ENCODE measurements at regions not wholly inside any gene's neighbourhood (a gene's known extent, or its start where the extent isn't known, plus 50 kb on each side); places are given as distances from the start of the nearest gene placed in this dataset.

DNA sequence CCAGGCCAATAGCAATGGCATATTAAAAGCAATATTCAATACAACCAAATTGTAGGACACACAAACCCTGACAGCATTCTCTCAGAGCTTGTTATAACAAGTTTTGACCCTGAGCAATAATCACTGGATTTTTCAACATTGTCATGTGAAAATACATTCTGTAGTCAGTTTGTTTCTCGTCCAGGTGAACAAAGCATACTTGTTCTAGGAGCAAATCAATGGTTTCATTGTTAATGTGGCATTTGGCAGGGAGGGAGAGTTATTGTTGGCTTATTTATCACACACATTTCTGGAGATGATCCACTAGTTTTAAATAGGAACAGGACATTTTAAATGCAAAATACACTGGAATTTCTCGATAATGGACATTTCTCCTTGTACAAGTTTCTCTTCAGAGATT, 69.9 kb upstream of the L3MBTL4 start:
- POLR2A ChIA-PET: no interaction called here
- intact Hi-C loops (cut with micrococcal nuclease): loop anchor here (10.0 kb wide), 1 partner anchor 1410 kb away; no protein-coding TSS in a partner anchor
- H3K4me3 Mint-ChIP-seq: no peak overlapping the region

DNA sequence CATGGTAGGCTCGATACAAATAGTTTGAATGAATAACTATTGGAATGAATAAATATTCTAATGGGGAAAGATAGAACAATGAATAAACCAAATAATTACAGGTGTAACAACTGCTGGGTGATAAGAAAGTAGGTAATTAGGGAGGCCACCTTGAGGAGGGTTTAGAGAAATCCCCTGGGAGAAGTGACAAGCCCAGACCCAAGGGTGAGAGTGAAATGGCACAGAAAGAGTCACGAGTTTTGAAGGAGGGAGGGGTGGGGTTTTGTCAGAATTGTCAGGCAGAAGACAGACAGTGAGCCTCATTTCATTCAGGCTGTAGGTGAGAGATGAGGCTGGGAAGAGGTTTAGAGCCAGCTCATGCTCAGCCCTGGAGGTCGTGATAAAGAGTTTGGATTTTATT, 71.6 kb upstream of the L3MBTL4 start:
- ATAC-seq (ENCODE audit: low read depth) (no peak), DNase-seq (no peak)
- no peaks in the 10 kb centered on the region for H3K9me3 Mint-ChIP-seq (ENCODE audit: insufficient read depth)
- no peak for TF ChIP-seq EZH2 (IDR thresholded peaks at IDR 0.05; ENCODE audit: borderline replicate concordance, insufficient read depth, low read depth, low read length, poor library complexity, severe bottlenecking)
- TF ChIP-seq, protein P1, sequence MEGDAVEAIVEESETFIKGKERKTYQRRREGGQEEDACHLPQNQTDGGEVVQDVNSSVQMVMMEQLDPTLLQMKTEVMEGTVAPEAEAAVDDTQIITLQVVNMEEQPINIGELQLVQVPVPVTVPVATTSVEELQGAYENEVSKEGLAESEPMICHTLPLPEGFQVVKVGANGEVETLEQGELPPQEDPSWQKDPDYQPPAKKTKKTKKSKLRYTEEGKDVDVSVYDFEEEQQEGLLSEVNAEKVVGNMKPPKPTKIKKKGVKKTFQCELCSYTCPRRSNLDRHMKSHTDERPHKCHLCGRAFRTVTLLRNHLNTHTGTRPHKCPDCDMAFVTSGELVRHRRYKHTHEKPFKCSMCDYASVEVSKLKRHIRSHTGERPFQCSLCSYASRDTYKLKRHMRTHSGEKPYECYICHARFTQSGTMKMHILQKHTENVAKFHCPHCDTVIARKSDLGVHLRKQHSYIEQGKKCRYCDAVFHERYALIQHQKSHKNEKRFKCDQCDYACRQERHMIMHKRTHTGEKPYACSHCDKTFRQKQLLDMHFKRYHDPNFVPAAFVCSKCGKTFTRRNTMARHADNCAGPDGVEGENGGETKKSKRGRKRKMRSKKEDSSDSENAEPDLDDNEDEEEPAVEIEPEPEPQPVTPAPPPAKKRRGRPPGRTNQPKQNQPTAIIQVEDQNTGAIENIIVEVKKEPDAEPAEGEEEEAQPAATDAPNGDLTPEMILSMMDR (IDR thresholded peaks at IDR 0.05): no peak
- no peak overlapping the region for H3K27ac Mint-ChIP-seq
- H2AFZ ChIP-seq (ENCODE audit: insufficient read depth, low read depth, low read length, poor library complexity, severe bottlenecking): no peak overlapping the region
- no peaks in the 10 kb centered on the region for H4K20me1 ChIP-seq (ENCODE audit: control insufficient read depth, insufficient read depth, low read length, poor library complexity, severe bottlenecking)
- H3K9ac ChIP-seq (ENCODE audit: low read length): no peak overlapping the region
- H3K9me3 ChIP-seq (ENCODE audit: control extremely low read depth in 1 of 3, control insufficient read depth in 2 of 3, insufficient read depth in 1 of 3, low read length in 2 of 3): no peaks in the 10 kb centered on the region
- peaks cover 9% of the 10 kb centered on the region for H3K27me3 Mint-ChIP-seq
- 30% methylated on average over 1 of the region's 3 CpGs for WGBS (ENCODE audit: insufficient coverage)
- H3K4me3 ChIP-seq (ENCODE audit: control extremely low read depth in 1 of 5, extremely low read depth in 1 of 5, insufficient read depth in 1 of 5, low read depth in 2 of 5, low read length in 4 of 5): no peak overlapping the region
- H3K79me2 ChIP-seq (ENCODE audit: control insufficient read depth, insufficient read depth, low read length): no peaks in the 10 kb centered on the region
- no peak overlapping the region for H3K4me3 Mint-ChIP-seq
- intact Hi-C loops (cut with micrococcal nuclease): loop anchor here (10.0 kb wide), 1 partner anchor 1412 kb away; no protein-coding TSS in a partner anchor
- ChIA-PET POLR2A (no interaction called here), CTCF (no interaction called here)
- peaks cover 3% of the 10 kb centered on the region for H3K4me1 Mint-ChIP-seq
- H3K36me3 ChIP-seq (replicated peaks in 1 of 2; ENCODE audit: control extremely low read depth in 1 of 2, control insufficient read depth in 1 of 2, extremely low read depth in 1 of 2, insufficient read depth in 2 of 2, low read length in 1 of 2): no peaks in the 10 kb centered on the region
- H3K27me3 ChIP-seq (replicated peaks in 1 of 4; ENCODE audit: control extremely low read depth in 1 of 4, control insufficient read depth in 3 of 4, insufficient read depth in 4 of 4, low read length in 3 of 4): peaks cover 0 to 5% (median 0%) of the 10 kb centered on the region in 4 experiments
- no peaks in the 10 kb centered on the region for H3K4me1 ChIP-seq (ENCODE audit: control insufficient read depth in 2 of 2, insufficient read depth in 2 of 2, low read length in 2 of 2)
- no peak overlapping the region for H3K27ac ChIP-seq (ENCODE audit: low read length in 2 of 2)
- H3K4me2 ChIP-seq (replicated peaks; ENCODE audit: low read depth, low read length, poor library complexity, severe bottlenecking): no peak overlapping the region

More for the DNA sequence above, 69.9 kb upstream of the L3MBTL4 start:
- Histone ChIP-seq H3K4me2 (replicated peaks; ENCODE audit: low read depth, low read length, poor library complexity, severe bottlenecking) (no peak overlapping the region), H3K4me1 (ENCODE audit: control insufficient read depth in 2 of 2, insufficient read depth in 2 of 2, low read length in 2 of 2) (no peaks in the 10 kb centered on the region), H4K20me1 (ENCODE audit: control insufficient read depth, insufficient read depth, low read length, poor library complexity, severe bottlenecking) (no peaks in the 10 kb centered on the region), H3K36me3 (replicated peaks in 1 of 2; ENCODE audit: control extremely low read depth in 1 of 2, control insufficient read depth in 1 of 2, extremely low read depth in 1 of 2, insufficient read depth in 2 of 2, low read length in 1 of 2) (no peaks in the 10 kb centered on the region), H3K79me2 (ENCODE audit: control insufficient read depth, insufficient read depth, low read length) (no peaks in the 10 kb centered on the region), H2AFZ (ENCODE audit: insufficient read depth, low read depth, low read length, poor library complexity, severe bottlenecking) (no peak overlapping the region), H3K27ac (ENCODE audit: low read length in 2 of 2) (no peak overlapping the region), H3K4me3 (ENCODE audit: control extremely low read depth in 1 of 5, extremely low read depth in 1 of 5, insufficient read depth in 1 of 5, low read depth in 2 of 5, low read length in 4 of 5) (no peak overlapping the region), H3K9ac (ENCODE audit: low read length) (no peak overlapping the region), H3K27me3 (replicated peaks in 1 of 4; ENCODE audit: control extremely low read depth in 1 of 4, control insufficient read depth in 3 of 4, insufficient read depth in 4 of 4, low read length in 3 of 4) (peaks cover 0 to 5% (median 0%) of the 10 kb centered on the region in 4 experiments), H3K9me3 (ENCODE audit: control extremely low read depth in 1 of 3, control insufficient read depth in 2 of 3, insufficient read depth in 1 of 3, low read length in 2 of 3) (no peaks in the 10 kb centered on the region)
- H3K27ac Mint-ChIP-seq: no peak overlapping the region
- CTCF ChIA-PET: no interaction called here
- H3K9me3 Mint-ChIP-seq (ENCODE audit: insufficient read depth): no peaks in the 10 kb centered on the region
- H3K27me3 Mint-ChIP-seq: peaks cover 9% of the 10 kb centered on the region
- ATAC-seq (ENCODE audit: low read depth) (no peak), DNase-seq (no peak)
- WGBS (ENCODE audit: insufficient coverage): no CpG with 5 or more reads among the region's 2 CpGs
- no peak for TF ChIP-seq EZH2 (IDR thresholded peaks at IDR 0.05; ENCODE audit: borderline replicate concordance, insufficient read depth, low read depth, low read length, poor library complexity, severe bottlenecking)
- TF ChIP-seq, protein P1 (IDR thresholded peaks at IDR 0.05): no peak
- H3K4me1 Mint-ChIP-seq: peaks cover 1% of the 10 kb centered on the region
